HG03097 (cell line): ENCODE measurements at regions not wholly inside any gene's neighbourhood (a gene's known extent, or its start where the extent isn't known, plus 50 kb on each side); places are given as distances from the start of the nearest gene placed in this dataset.

Source experiments
- ATAC-seq: cut with Tn5 transposase; IDR thresholded peaks from one replicate; pipeline ENCODE4 v1.9.1; 2021; ENCODE audit not compliant: unreplicated experiment, low FRiP score

DNA sequence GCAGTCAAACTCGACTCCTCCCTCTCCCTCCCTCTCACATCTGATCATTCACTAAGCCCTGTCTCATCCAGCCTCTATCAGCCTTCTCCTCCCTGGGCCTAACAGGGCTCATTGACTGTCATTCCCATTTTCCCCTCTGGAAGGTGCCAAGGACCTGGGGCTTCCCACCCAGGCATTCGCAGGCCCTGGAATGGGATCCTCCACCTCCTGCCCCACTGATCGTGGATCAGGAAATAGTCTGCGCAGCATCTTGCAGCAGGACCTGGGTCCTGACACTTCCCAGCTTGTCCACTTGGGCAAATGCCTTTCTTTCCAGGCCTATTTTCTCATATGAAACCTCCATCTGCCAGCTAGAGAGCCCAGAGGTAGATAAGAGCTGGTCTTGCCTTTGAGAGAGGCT, 71.2 kb upstream of the ZC3H12A start:
- no peak for ATAC-seq

DNA sequence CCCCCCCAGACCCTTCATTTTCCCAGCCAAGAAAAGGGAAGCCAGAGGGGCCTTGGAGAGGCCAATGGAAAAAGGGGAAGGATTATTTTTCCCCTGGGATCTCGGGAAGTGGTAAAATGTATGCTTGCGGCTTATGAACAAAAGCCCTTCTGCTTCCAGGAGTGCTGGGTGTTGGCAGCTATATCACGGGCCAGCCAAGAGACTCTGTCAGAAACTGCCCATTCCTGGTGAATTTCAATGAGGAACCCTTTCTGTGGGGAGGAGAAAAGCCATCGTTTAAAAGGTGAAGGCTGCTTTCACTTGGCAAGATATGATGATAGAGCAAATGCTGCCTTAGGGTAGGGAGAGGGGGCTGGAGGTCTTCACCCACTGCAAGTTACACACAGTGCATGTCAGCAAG, 69.7 kb upstream of the ZC3H12A start:
- ATAC-seq, result no peak

DNA sequence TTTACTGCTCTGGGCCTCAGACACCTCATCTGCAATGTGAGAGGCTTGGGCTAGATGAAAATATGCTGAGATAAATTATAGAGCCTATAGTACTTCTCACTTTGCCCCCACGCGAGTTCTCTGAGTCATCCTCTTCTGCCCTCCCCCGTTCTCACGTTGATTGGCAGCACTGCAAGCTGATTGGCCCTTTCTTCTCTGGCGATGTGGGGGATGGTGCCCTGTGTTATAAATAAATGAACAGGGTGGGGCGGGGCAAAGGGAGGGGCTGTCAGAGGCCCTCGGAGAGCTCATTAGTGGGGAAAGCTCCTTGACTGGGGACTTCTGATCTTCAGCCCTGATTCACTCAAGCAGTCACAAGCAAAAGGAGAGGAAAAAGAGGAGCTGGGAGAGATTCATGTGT, 64.3 kb upstream of the ZC3H12A start:
- ATAC-seq, result no peak

DNA sequence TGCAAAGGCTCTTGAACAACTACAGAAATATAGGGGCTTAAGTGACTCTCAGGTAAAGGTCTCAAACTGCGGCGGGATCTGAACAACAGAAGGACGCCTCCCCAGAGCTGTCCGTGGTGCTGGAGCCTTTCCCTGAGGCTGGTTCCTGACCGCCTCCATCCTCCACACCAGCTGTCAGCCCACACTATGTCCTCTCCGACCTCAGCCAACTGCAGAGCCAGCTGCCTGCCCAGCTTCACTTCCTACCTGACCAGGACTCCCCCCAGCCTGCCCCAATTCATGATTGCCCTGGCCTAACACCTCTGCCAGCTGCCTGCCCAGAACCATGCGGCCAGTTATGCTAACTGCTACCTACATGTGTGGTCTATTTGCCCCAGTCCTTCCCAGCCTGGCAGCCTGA, 63.6 kb upstream of the ZC3H12A start:
- no peak for ATAC-seq

DNA sequence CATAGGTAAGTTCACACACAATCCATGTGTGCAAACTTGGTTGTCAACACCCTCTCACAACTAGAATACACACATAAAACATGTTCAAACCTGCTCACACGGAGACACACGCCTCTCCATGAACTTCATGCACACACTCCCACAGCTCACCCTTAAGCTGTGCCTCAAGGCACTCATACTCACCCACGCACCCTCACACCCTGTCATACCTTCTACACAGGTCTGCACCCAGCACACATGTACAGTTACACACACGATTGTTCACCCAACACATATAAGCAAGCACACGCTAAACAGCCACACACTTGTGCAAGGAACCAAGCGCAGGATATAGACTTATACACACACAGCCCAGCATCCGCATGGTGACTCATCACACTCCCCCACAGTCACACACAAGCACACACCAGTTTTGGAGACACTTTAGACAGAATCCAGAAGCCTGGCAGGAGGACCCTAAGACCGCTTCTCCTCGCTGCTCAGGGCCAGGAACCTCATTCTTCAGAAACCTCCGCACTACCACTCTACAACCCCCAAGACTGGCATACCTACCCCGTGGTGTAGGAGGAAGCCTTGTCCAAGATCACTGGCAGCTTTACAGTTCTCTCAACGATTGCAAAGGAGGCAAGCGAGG, 58.7 kb upstream of the ZC3H12A start:
- ATAC-seq, result no peak

DNA sequence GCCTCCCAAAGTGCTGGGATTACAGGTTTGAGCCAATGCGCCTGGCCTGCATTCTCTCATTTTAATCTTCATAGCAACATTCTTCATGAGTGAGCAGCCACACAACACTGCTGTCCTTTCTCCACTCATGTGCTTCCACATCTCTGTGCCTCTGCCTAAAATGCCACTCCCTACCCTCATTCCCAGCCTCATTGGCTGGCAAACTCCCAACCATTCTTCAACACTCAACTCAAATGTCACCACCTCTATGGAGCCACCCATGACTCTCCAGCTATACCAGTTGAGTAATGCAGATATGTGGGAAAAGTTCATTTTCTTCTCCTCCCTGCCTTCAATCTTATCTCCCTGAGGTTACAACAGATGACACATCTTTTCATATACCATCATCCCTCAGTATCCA, 53.9 kb upstream of the ZC3H12A start:
- no peak for ATAC-seq

DNA sequence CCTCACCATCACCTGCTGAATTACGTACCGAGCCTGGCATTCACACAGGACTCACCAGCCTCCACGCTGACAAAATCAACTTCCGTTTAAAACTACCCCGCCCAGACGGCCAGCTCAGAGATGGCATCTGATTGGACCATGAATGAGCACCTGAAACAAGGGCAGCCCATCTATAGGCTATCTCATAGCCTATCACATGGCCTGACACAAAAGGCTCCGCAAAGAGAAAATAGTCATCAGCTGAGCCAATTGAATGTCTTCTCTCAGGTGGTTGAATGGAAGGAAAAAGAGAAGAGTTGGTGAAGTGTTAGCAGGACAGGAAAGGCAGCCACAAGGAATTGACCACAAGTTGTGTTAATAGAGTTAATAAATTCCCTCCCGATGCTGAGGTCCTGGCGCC, 50.6 kb upstream of the ZC3H12A start:
- no peak for ATAC-seq

DNA sequence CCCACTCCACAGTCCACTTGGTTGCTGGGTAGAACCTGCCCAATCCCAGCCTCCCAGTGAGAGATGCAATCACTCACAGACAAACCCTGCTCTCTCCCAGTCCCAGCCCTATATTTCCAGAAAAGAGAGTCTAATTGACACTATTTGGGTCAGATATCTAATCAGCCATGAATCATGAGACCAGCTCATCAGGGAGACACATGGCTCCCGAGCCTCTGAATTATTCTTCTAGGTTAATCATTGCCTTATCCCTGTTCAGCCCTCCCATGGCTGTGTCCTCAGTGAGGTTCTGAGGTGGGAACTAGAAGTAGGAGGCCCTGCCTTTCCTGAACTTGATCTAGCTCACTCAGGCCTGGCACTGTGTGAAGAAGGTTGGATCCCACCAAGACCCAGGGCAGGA, 49.9 kb upstream of the ZC3H12A start:
- no peak for ATAC-seq
